Ovary (tissue), 3 donors: ENCODE measurements at regions not wholly inside any gene's neighbourhood (a gene's known extent, or its start where the extent isn't known, plus 50 kb on each side); places are given as distances from the start of the nearest gene placed in this dataset.

Source experiments
- POLR2A ChIP-seq: fragments of 450-650 bp; IDR thresholded peaks from one replicate; pipeline ENCODE4 v1.6.1; 2017; ENCODE audit warnings: antibody characterized with exemption, mild to moderate bottlenecking, moderate library complexity
- TF ChIP-seq, protein P1 (sequence below), 3 donors: fragments of 450-650 bp in 2 of 3; fragments of 200-600 bp in 1 of 3; IDR thresholded peaks; one replicate each; pipeline versions ENCODE4 v1.5.1 to v1.8.0; 2016 to 2022; ENCODE audit warnings: antibody characterized with exemption in 3 of 3, mild to moderate bottlenecking in 1 of 3
- donor health status: DM: no; HTN: no; CAD: no.

GRCh38 chr16:51389881-51390280 is 238.8 kb upstream of the SALL1 start:
- no peak for TF ChIP-seq POLR2A
- TF ChIP-seq, protein P1, sequence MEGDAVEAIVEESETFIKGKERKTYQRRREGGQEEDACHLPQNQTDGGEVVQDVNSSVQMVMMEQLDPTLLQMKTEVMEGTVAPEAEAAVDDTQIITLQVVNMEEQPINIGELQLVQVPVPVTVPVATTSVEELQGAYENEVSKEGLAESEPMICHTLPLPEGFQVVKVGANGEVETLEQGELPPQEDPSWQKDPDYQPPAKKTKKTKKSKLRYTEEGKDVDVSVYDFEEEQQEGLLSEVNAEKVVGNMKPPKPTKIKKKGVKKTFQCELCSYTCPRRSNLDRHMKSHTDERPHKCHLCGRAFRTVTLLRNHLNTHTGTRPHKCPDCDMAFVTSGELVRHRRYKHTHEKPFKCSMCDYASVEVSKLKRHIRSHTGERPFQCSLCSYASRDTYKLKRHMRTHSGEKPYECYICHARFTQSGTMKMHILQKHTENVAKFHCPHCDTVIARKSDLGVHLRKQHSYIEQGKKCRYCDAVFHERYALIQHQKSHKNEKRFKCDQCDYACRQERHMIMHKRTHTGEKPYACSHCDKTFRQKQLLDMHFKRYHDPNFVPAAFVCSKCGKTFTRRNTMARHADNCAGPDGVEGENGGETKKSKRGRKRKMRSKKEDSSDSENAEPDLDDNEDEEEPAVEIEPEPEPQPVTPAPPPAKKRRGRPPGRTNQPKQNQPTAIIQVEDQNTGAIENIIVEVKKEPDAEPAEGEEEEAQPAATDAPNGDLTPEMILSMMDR (IDR thresholded peaks at IDR 0.05) = no peak
